Karpas-422 (cell line): ENCODE measurements at regions not wholly inside any gene's neighbourhood (a gene's known extent, or its start where the extent isn't known, plus 50 kb on each side); places are given as distances from the start of the nearest gene placed in this dataset.

Experiments
- DNase-seq: peaks from one replicate; pipeline ENCODE4 v3.0.0-alpha.2; 2015
- H2AFZ ChIP-seq: fragments of 200-600 bp; sonication (generic); 2 replicates; pipeline ENCODE4 v1.6.1; 2014; ENCODE audit warnings: antibody characterized with exemption, low read length, mixed read lengths
- H3K27ac ChIP-seq: fragments of 200-600 bp; sonication (generic); 2 replicates; pipeline ENCODE4 v1.5.1; 2014; ENCODE audit warnings: mild to moderate bottlenecking, low read length, moderate library complexity
- H3K27me3 ChIP-seq: fragments of 200-600 bp; sonication (generic); 2 replicates; pipeline ENCODE4 v1.6.1; 2014; ENCODE audit warnings: low read length, mixed read lengths
- H3K36me3 ChIP-seq: fragments of 200-600 bp; sonication (generic); 2 replicates; pipeline ENCODE4 v1.6.1; 2014; ENCODE audit warnings: low read length, mixed read lengths; ENCODE audit not compliant: insufficient read depth
- H3K4me1 ChIP-seq: fragments of 200-600 bp; sonication (generic); 2 replicates; pipeline ENCODE4 v1.6.1; 2014; ENCODE audit warnings: mild to moderate bottlenecking, low read length, mixed read lengths
- H3K4me2 ChIP-seq: fragments of 200-600 bp; sonication (generic); 2 replicates; pipeline ENCODE4 v1.6.1; 2014; ENCODE audit warnings: low read length, low read depth, mild to moderate bottlenecking; ENCODE audit not compliant: poor library complexity, severe bottlenecking
- H3K4me3 ChIP-seq: fragments of 200-600 bp; sonication (generic); 2 replicates; pipeline ENCODE4 v1.5.1; 2014; ENCODE audit warnings: mild to moderate bottlenecking, antibody characterized with exemption, low read length, mixed read lengths
- H3K79me2 ChIP-seq: fragments of 200-600 bp; sonication (generic); 2 replicates; pipeline ENCODE4 v1.6.1; 2014; ENCODE audit warnings: mild to moderate bottlenecking, low read length, mixed read lengths
- H3K9ac ChIP-seq: fragments of 200-600 bp; sonication (generic); 2 replicates; pipeline ENCODE4 v1.6.0; 2014; ENCODE audit warnings: low read length
- H3K9me2 ChIP-seq: fragments of 200-600 bp; sonication (generic), shearing (Covaris generic); replicated peaks from 2 replicates; pipeline ENCODE4 v1.6.0; 2014; ENCODE audit warnings: mild to moderate bottlenecking, low read length, moderate library complexity; ENCODE audit not compliant: insufficient read depth
- H3K9me3 ChIP-seq: fragments of 300-700, 200-600 bp; sonication (generic); 2 replicates; pipeline ENCODE4 v1.6.1; 2014; ENCODE audit warnings: low read length, mixed read lengths
- H4K20me1 ChIP-seq: fragments of 200-600 bp; sonication (generic); 2 replicates; pipeline ENCODE4 v1.6.1; 2014; ENCODE audit warnings: mild to moderate bottlenecking, antibody characterized with exemption, low read length, low read depth; ENCODE audit not compliant: insufficient read depth

GRCh38 chr5:14004598-14005394 lies 60.3 kb upstream of the DNAH5 start:
- H2AFZ ChIP-seq = no peak overlapping the region
- H3K27me3 ChIP-seq = no peaks in the 10 kb centered on the region
- no peak overlapping the region for H3K27ac ChIP-seq
- no peaks in the 10 kb centered on the region for H3K36me3 ChIP-seq
- no peak overlapping the region for H3K9ac ChIP-seq
- H3K4me3 ChIP-seq = no peak overlapping the region
- no peaks in the 10 kb centered on the region for H3K4me1 ChIP-seq
- no peak for DNase-seq
- no peak overlapping the region for H3K4me2 ChIP-seq
- no peaks in the 10 kb centered on the region for H4K20me1 ChIP-seq
- H3K9me3 ChIP-seq = peaks cover 3% of the 10 kb centered on the region; the same call in 1 of the 2 replicates
- no peaks in the 10 kb centered on the region for H3K79me2 ChIP-seq
- H3K9me2 ChIP-seq = no peaks in the 10 kb centered on the region

GRCh38 chr5:14003936-14004335 lies 59.4 kb upstream of the DNAH5 start:
- H3K27me3 ChIP-seq = no peaks in the 10 kb centered on the region
- DNase-seq = no peak
- H3K4me3 ChIP-seq = no peak overlapping the region
- H2AFZ ChIP-seq = no peak overlapping the region
- H3K9me3 ChIP-seq = peaks cover 3% of the 10 kb centered on the region; the same call in 1 of the 2 replicates
- no peaks in the 10 kb centered on the region for H3K4me1 ChIP-seq
- no peaks in the 10 kb centered on the region for H4K20me1 ChIP-seq
- no peaks in the 10 kb centered on the region for H3K36me3 ChIP-seq
- no peak overlapping the region for H3K27ac ChIP-seq
- H3K4me2 ChIP-seq = no peak overlapping the region
- H3K9ac ChIP-seq = no peak overlapping the region
- no peaks in the 10 kb centered on the region for H3K9me2 ChIP-seq
- H3K79me2 ChIP-seq = no peaks in the 10 kb centered on the region

DNA sequence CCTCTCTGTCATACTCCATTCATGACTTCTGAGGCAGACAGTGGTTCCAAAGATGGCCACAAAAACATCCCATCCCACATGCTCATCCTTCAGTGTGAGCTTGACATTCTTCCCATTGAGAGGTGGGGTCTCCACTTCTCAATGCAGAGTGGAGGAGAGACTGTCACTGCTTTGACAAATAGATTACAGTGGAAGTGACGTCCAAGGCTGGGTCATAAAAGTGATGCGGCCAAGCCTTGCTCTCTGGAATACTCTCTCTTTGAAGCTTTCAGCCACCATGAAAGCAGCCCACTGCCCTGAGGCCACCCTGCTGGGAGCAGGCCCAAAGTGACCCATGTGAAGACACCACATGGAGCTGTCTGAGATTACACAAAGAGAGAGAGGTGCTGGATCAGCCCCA lies 59.0 kb upstream of the DNAH5 start:
- Histone ChIP-seq H2AFZ (no peak overlapping the region), H3K9me3 (peaks cover 3% of the 10 kb centered on the region; the same call in 1 of the 2 replicates), H3K79me2 (no peaks in the 10 kb centered on the region), H3K4me1 (no peaks in the 10 kb centered on the region), H4K20me1 (no peaks in the 10 kb centered on the region), H3K9me2 (no peaks in the 10 kb centered on the region), H3K27me3 (no peaks in the 10 kb centered on the region), H3K27ac (no peak overlapping the region), H3K9ac (no peak overlapping the region), H3K4me2 (no peak overlapping the region), H3K36me3 (no peaks in the 10 kb centered on the region), H3K4me3 (no peak overlapping the region)
- DNase-seq = no peak

DNA sequence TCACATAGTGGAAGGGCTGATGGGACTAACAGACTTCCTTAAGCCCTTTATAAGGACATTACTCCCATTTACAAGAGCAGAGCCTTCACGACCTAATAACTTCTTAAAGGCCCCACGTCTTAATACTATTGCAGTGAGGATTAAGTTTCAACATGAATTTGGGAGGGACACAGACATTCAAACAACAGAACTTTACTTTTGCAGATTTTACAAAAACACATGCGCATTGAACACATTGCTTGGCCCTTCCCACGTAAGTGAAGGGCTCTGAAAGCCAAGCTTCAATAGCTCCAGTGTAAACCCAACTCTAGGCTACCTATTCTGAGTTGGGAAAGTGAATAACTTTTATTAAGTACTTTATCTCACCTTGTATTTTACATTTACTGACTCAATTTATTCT lies 53.8 kb upstream of the DNAH5 start:
- H2AFZ ChIP-seq = no peak overlapping the region
- no peak overlapping the region for H3K27ac ChIP-seq
- H4K20me1 ChIP-seq = no peaks in the 10 kb centered on the region
- H3K4me1 ChIP-seq = no peaks in the 10 kb centered on the region
- H3K4me2 ChIP-seq = no peak overlapping the region
- no peaks in the 10 kb centered on the region for H3K79me2 ChIP-seq
- H3K27me3 ChIP-seq = no peaks in the 10 kb centered on the region
- no peak for DNase-seq
- H3K9me2 ChIP-seq = no peaks in the 10 kb centered on the region
- H3K9ac ChIP-seq = no peak overlapping the region
- H3K36me3 ChIP-seq = no peaks in the 10 kb centered on the region
- no peak overlapping the region for H3K4me3 ChIP-seq
- peaks cover 7% of the 10 kb centered on the region; the same call in 1 of the 2 replicates for H3K9me3 ChIP-seq

GRCh38 chr5:13997514-13997913 lies 53.0 kb upstream of the DNAH5 start:
- DNase-seq = no peak
- H2AFZ ChIP-seq = no peak overlapping the region
- H3K36me3 ChIP-seq = no peaks in the 10 kb centered on the region
- H4K20me1 ChIP-seq = no peaks in the 10 kb centered on the region
- no peaks in the 10 kb centered on the region for H3K9me2 ChIP-seq
- no peak overlapping the region for H3K4me2 ChIP-seq
- H3K27ac ChIP-seq = no peak overlapping the region
- H3K79me2 ChIP-seq = no peaks in the 10 kb centered on the region
- H3K4me3 ChIP-seq = no peak overlapping the region
- H3K9me3 ChIP-seq = peaks cover 7% of the 10 kb centered on the region; the same call in 1 of the 2 replicates
- H3K27me3 ChIP-seq = no peaks in the 10 kb centered on the region
- H3K9ac ChIP-seq = no peak overlapping the region
- H3K4me1 ChIP-seq = no peaks in the 10 kb centered on the region

- DNase-seq = peak; percentile 43
- no peaks in the 10 kb centered on the region for H4K20me1 ChIP-seq
- 0 out of 2 replicates have a peak, but pooled peaks cover 4% of the 10 kb centered on the region for H3K9me3 ChIP-seq
- no peaks in the 10 kb centered on the region for H3K79me2 ChIP-seq
- H3K4me2 ChIP-seq = no peak overlapping the region
- H3K36me3 ChIP-seq = no peaks in the 10 kb centered on the region
- H3K27ac ChIP-seq = no peak overlapping the region
- no peaks in the 10 kb centered on the region for H3K4me1 ChIP-seq
- H2AFZ ChIP-seq = no peak overlapping the region
- H3K27me3 ChIP-seq = no peaks in the 10 kb centered on the region
- no peak overlapping the region for H3K4me3 ChIP-seq
- H3K9ac ChIP-seq = no peak overlapping the region
- H3K9me2 ChIP-seq = no peaks in the 10 kb centered on the region
Observed at GRCh38 chr5:13994621-13995253, 50.2 kb upstream of the DNAH5 start.
